ENCODE measurements at regions not wholly inside any gene's neighbourhood (a gene's known extent, or its start where the extent isn't known, plus 50 kb on each side); places are given as distances from the start of the nearest gene placed in this dataset.

DNA sequence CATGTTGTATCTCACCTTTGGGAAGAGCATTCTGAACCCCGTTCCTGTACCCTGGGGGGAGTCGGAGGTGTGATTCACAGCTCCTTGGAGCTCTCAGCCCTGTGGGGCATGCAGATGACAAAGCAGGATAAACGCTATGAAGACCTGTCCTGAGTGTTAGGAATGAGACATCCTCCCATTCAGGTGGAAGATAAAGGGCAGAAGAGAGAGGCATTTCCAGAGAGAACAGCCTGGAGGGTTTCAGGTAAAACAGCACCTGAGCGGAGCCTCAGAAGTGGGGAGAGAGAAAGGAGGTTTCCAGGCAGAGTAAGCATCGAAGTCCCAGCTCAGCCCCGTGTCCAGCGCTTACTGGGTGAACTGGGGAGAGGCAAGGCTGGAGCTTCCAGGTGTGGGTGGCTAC, 288.9 kb downstream of the KLF6 start (continued):
- TF ChIP-seq, protein P1, sequence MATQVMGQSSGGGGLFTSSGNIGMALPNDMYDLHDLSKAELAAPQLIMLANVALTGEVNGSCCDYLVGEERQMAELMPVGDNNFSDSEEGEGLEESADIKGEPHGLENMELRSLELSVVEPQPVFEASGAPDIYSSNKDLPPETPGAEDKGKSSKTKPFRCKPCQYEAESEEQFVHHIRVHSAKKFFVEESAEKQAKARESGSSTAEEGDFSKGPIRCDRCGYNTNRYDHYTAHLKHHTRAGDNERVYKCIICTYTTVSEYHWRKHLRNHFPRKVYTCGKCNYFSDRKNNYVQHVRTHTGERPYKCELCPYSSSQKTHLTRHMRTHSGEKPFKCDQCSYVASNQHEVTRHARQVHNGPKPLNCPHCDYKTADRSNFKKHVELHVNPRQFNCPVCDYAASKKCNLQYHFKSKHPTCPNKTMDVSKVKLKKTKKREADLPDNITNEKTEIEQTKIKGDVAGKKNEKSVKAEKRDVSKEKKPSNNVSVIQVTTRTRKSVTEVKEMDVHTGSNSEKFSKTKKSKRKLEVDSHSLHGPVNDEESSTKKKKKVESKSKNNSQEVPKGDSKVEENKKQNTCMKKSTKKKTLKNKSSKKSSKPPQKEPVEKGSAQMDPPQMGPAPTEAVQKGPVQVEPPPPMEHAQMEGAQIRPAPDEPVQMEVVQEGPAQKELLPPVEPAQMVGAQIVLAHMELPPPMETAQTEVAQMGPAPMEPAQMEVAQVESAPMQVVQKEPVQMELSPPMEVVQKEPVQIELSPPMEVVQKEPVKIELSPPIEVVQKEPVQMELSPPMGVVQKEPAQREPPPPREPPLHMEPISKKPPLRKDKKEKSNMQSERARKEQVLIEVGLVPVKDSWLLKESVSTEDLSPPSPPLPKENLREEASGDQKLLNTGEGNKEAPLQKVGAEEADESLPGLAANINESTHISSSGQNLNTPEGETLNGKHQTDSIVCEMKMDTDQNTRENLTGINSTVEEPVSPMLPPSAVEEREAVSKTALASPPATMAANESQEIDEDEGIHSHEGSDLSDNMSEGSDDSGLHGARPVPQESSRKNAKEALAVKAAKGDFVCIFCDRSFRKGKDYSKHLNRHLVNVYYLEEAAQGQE (IDR thresholded peaks at IDR 0.05; ENCODE audit: low read depth, low read length), result no peak
- TF ChIP-seq JUND (IDR thresholded peaks at IDR 0.05), result no peak
- no peak for TF ChIP-seq POLR2AphosphoS5 (IDR thresholded peaks at IDR 0.05; ENCODE audit: low read depth, low read length)
- TF ChIP-seq GABPA (IDR thresholded peaks at IDR 0.05; ENCODE audit: low read depth), result no peak

DNA sequence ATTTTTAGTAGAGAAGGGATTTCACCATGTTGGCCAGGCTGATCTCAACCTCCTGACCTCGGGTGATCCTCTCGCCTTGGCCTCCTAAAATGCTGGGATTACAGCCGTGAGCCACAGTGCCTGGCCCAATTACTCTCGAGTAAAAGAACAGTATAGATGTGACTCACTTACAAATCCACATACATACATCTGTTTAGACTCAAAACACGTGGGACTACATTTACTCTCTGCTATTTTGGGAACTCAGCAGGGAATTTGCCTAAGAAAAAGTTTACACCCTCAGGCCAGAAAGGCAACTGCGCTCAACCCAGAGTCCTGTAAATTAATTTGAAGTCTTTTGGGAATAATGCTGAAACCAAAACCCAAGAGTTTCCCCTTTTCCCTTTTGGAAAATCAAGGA, 289.7 kb downstream of the KLF6 start:
- Histone ChIP-seq H3F3A (replicated peaks; ENCODE audit: insufficient read depth) (peaks cover 9% of the 10 kb centered on the region), H3K79me2 (ENCODE audit: insufficient read depth) (no peaks in the 10 kb centered on the region), H3K9ac (no peak overlapping the region), H3K9me2 (no peaks in the 10 kb centered on the region), H3K4me3 (ENCODE audit: low read depth in 2 of 2, low read length in 1 of 2) (no peak overlapping the region), H3K4me2 (no peak overlapping the region), H3K27me3 (ENCODE audit: insufficient read depth) (no peaks in the 10 kb centered on the region), H2AFZ (ENCODE audit: low read depth) (no peak overlapping the region), H3K9me3 (no peaks in the 10 kb centered on the region), H3K27ac (ENCODE audit: low read depth in 2 of 2, low read length in 1 of 2) (no peak overlapping the region), H3K36me3 (replicated peaks in 1 of 2; ENCODE audit: control insufficient read depth in 1 of 2, insufficient read depth in 2 of 2, low read length in 1 of 2) (no peaks in the 10 kb centered on the region), H4K20me1 (ENCODE audit: insufficient read depth) (no peaks in the 10 kb centered on the region), H3K4me1 (ENCODE audit: control insufficient read depth in 1 of 2, insufficient read depth in 2 of 2, low read depth in 1 of 2, low read length in 1 of 2) (peaks cover 0 to under 1% of the 10 kb centered on the region in 2 experiments; a peak in 1 of 4 replicates)
- no peak for DNase-seq
- TF ChIP-seq RCOR1 (IDR thresholded peaks at IDR 0.05; ENCODE audit: low read length) (no peak), YY1 (IDR thresholded peaks at IDR 0.05; ENCODE audit: low read depth) (no peak), RFX5 (IDR thresholded peaks at IDR 0.05; ENCODE audit: low read length) (no peak), JUND (IDR thresholded peaks at IDR 0.05) (no peak), FOXJ3 (CRISPR knock-in tag; IDR thresholded peaks at IDR 0.05) (no peak)
- ChIA-PET POLR2A (no interaction called here), CTCF (no interaction called here)
- WGBS (ENCODE audit: low lambda C conversion rate), result 75% methylated on average over 6 of the region's 6 CpGs

DNA sequence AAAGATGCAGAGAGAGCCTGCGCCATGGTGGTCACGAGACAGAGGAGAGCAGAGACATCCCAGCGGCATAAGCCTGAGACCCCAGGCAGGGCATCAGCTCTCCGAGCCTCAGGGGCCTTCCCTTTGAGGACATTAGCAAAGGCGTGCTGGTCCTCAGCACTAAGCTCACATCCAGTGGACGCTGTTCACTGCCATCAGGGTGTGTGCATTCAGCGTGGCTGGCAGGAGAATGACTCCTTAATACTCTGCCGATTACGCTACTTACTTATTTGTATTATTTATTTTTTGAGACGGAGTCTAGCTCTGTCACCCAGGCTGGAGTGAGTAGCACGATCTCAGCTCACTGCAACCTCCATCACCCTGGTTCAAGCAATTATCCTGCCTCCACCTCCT, 290.2 kb downstream of the KLF6 start:
- Histone ChIP-seq H3K36me3 (replicated peaks in 1 of 2; ENCODE audit: control insufficient read depth in 1 of 2, insufficient read depth in 2 of 2, low read length in 1 of 2) (no peaks in the 10 kb centered on the region), H3K9me2 (no peaks in the 10 kb centered on the region), H3K4me2 (no peak overlapping the region), H3K9me3 (no peaks in the 10 kb centered on the region), H3K27me3 (ENCODE audit: insufficient read depth) (no peaks in the 10 kb centered on the region), H3K9ac (no peak overlapping the region), H2AFZ (ENCODE audit: low read depth) (no peak overlapping the region), H3K4me3 (ENCODE audit: low read depth in 2 of 2, low read length in 1 of 2) (no peak overlapping the region), H4K20me1 (ENCODE audit: insufficient read depth) (no peaks in the 10 kb centered on the region), H3F3A (replicated peaks; ENCODE audit: insufficient read depth) (peaks cover 9% of the 10 kb centered on the region), H3K4me1 (ENCODE audit: control insufficient read depth in 1 of 2, insufficient read depth in 2 of 2, low read depth in 1 of 2, low read length in 1 of 2) (no peaks in the 10 kb centered on the region), H3K27ac (ENCODE audit: low read depth in 2 of 2, low read length in 1 of 2) (no peak overlapping the region; a peak in 1 of 4 replicates), H3K79me2 (ENCODE audit: insufficient read depth) (no peaks in the 10 kb centered on the region)
- 95% methylated on average over 11 of the region's 11 CpGs for WGBS (ENCODE audit: low lambda C conversion rate)
- TF ChIP-seq TAF1 (IDR thresholded peaks at IDR 0.05; ENCODE audit: borderline replicate concordance, low read depth, low read length) (no peak), YY1 (IDR thresholded peaks at IDR 0.05; ENCODE audit: low read depth) (no peak)
- CTCF ChIA-PET, result no interaction called here
- POLR2A ChIA-PET, result no interaction called here
- DNase-seq, result no peak

Measured in SK-N-SH (cell line).